GM13976 (cell line): ENCODE measurements at regions not wholly inside any gene's neighbourhood (a gene's known extent, or its start where the extent isn't known, plus 50 kb on each side); places are given as distances from the start of the nearest gene placed in this dataset.
"Not testable (repeated sequence)": the region's sequence is repeated elsewhere in the genome, so short reads cannot be mapped to it uniquely, and the experiment has no call there.

Experiments used
- DNase-seq: peaks from one replicate; pipeline ENCODE4 v3.0.0; 2012; ENCODE audit warnings: low spot score
- in situ Hi-C: fragments of 300-500 bp; cut with MboI; formaldehyde crosslinking; loops from one replicate; pipeline ENCODE4 v1.12.0; 2022; ENCODE audit warnings: low sequenced_read_pairs, mixed read lengths, inconsistent platforms; ENCODE audit not compliant: unreplicated experiment

DNA sequence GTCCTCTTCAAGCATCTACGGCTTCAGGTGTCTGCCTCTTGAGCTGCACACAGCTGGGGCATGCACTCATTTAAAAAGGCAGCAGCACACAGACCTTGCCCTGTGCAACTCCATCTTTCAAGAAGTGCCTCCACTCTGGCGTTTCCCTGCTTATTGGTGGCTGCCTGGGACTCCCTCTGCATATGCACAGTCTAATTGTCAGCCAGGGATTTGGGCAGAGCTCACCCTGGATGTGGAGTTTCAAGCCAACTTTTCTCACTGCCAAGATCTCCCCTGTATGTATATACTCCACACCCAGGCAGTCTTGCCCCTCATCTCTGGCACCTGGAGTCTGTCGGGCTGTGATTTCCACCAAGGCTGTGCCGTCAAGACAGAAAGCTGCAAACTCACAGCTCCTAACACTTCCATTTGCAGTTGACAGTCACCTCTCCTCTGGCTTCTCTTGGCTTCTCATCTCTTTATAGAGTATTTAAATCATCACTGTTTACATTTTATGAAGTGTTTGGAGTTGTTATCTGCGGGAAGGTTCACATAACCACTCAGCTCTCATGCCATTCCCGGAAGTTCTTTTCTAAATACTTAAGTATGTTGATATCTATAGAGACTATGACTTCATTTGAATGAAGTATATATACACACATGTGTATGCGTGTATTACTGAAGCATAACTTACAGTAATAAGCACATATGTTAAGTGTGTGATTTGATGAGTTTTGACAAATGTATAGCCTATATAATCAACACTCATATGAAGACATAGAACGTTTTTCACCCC lies 128.2 kb downstream of the NPIPB11 start:
- in situ Hi-C loops, DNase-seq: not testable (repeated sequence)

DNA sequence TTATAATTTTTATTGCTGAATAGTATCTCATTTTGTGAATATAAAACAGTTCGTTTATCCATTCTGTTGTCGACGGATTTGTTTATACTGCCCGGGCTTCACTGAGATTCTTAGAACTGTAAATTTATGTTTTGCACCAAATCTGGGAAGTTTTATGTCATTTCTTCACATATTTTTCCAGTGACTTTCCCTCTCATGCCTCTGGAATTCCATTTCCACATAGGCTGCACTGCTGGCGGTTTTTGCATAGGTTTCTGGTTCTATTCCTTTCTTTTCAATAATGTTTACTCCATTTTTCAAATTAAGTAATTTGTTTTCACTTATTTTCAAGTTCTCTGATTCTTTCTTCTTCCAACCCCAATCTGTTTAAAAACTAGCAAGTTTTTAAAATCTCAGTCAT lies 130.1 kb downstream of the NPIPB11 start:
- DNase-seq, in situ Hi-C loops: not testable (repeated sequence)

DNA sequence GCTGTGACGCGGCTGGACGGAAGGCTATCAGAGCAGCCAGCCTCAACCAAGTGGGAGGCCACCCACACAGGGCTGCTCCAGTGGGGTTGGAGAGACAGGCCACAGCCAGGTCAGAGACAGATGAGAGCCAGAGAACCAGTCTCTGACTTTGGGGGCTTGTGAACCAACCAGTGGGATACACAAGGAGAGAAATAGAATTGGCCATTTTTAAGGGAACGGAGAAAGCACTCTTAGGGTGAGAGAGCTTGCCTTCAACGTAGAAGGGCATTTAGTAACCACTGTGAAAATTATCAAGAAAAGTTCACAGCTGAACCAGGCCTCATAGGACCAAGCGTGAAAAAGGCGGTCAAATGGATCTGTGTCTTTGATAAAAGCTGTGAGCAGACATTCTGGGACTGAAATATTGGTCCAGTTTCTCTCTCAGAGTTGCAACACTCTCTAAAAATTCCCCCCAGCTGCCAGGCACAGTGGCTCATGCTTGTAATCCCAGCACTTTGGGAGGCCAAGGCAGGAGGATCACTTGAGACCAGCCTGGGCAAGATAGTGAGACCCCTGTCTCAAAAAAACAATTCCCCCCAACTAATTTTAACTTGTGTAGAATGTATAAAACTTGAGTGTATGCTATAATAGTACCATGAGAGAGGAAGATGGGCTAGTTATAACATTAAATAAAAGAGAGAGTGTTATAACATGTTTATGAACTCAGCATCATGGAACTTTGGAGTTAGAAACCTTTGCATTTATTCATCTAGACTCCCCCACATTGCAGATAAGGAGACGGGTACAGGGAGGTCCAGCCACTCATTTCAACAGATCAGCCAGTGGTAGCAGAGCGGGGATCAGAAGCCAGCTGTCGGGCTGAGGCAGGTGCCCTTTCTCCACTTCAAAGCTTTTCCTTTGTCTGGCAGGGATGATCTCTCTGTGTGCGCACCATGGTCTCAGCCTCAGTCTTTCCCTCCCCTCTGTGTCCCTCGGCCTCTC lies 132.2 kb downstream of the NPIPB11 start:
- in situ Hi-C loops, result not testable (repeated sequence)

DNA sequence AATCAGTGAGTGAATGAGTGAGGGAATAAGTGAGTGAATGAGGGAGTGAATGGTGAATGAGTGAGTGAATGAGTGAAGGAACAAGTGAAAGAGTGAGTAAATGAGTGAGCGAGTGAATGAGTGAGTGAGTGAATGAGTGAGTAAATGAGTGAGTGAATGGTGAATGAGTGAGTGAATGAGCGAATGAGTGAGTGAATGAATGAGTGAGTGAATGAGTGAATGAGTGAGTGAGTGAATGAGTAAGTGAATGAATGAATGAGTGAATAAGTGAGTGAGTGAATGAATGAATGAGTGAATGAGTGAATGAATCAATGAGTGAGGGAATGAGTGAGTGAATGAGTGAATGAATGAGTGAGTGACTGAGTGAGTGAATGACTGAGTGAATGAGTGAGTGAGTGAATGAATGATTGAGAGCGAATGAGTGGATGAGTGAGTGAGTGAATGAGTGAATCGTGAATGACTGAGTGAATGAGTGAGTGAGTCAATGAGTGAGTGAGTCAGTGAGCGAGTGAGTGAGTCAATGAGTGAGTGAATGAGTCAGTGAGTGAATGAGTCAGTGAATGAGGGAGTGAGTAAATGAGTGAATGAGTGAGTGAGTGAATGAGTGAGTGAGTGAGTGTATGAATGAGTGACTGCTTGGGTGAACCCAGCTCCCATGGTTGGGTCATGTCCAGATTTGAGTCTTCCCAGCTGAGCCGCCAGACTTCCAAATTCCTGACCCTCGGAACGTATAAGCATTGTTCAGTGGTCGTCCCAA lies 133.0 kb downstream of the NPIPB11 start:
- in situ Hi-C loops, DNase-seq: not testable (repeated sequence)

More for the DNA sequence above, 132.2 kb downstream of the NPIPB11 start:
- not testable (repeated sequence) for DNase-seq

DNA sequence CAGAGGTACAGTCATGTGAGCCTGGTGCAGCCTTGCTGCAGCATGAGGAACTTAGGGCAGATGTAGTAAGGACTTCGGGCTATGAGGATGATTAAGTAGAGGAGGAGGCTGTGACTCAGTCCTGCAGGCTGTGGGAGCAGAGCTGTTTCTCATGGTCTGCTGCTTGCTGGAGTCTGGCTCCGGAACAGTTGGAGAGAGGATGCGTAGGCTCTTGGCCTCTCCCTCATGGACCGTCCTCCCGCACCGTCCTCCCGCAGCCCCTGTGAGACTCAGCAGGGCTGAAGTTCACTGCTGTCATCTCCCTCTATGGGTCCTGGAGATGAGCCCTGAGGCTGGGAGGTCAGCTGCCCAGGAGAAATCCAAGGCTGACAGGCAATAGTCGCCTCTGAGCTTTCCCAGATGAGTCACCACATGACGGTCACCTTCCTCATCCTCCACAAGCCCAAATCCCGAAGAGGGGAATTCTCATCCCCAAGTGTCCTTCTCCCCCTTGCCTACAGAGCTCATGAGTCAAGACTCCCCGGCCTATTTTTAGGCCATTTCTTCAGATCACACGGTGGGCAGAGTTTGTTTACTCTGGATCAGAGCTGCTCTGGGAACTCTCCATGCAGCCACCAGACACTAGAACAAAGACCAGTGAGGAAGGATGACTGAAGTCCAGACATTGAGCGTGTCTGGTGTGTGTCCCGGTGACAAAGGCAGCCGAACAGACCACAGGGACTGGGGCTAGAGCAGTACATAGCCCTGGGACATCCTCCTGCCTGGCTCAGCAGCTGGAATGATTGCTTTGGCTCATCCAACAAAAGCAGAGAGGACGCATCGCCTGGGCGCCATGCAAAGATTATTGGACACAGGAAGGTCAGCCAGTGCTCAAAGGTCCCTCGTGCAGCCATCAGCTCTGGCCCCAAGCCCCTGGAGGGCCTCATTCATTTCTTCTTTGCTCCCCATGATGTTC lies 134.5 kb downstream of the NPIPB11 start:
- DNase-seq, in situ Hi-C loops: not testable (repeated sequence)

DNA sequence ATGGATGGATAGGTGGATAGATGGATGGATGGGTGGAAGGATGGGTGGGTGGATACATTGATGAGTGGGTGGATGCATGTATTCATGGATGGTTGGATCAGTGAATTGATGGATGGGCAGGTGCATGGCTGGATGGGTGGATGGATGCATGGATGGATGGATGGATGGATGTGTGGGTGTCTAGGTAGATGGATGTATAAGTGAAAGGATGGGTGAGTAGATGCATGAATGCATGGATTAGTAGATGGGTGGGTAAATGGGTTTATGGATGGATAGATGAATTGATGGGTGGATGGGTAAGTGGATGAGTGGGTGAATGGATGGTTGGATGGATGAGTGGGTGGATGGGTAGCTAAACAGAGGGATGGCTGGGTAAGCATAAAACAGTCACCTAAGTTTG lies 135.6 kb downstream of the NPIPB11 start:
- DNase-seq, in situ Hi-C loops: not testable (repeated sequence)

DNA sequence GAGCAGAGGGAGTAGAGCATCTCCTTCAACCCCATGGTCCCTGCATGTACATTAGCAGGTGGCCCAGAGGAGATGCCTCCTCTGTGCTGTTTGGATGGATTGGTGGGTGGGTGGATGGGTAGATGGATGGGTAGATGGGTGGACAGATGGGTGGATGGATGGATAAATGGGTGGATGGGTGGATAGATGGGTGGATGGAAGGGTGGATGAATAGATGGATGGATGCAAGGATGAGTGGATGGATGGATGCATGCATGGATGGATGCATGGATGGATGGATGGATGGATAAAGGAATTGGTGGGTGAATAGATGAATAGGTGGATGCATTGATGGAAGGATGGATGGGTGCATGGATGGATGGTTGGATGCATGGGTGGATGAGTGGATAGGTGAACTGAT lies 136.5 kb downstream of the NPIPB11 start:
- in situ Hi-C loops, DNase-seq: not testable (repeated sequence)

DNA sequence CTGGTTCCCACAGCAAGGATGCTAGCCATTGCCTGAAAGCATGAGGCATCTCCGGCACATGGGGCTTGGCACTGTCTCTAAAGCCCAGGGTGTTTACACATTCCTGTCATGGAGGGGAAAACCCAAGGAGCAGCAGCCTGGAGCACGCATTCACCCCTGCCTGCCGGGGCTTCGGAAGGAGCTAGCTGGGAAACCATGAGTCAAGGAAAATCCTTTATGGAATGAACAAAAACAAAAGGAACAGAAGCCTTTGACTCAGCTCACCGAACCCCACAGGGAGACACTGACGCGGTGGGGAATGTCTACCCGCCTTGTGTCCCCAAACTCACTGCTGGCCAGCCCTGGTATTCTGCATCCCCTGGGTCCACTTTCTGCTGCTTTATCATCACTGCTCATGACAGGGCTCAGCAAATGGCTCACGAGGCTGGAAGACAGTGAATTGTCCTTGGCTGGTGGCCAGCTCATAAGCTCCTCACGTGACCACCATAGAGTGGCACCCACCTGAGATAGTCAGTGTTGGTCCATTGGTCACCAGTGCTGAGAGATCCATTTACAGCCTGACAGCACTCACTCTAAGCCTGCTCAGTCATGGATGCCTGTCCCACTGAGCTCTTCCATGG lies 137.2 kb downstream of the NPIPB11 start:
- in situ Hi-C loops, DNase-seq: not testable (repeated sequence)

DNA sequence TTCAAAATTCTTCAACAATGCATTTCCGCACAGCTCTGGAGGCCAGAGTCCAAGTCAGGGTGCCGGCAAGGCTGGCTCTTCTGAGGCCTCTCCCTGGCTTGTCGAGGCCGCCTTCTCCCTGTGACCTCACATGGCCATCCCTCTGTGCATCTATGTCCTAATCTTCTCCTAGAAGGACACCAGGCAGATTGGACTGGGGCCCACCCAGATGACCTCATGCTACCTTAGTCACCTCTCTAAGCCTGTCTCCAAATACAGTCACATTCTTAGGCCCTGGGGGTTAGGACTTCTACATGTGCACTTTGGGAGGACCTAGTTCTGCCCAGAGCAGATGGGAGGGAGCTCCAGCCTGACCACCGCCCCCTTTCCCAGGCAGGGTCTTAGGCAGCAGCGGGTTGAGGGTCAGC lies 137.7 kb downstream of the NPIPB11 start:
- DNase-seq, in situ Hi-C loops: not testable (repeated sequence)

DNA sequence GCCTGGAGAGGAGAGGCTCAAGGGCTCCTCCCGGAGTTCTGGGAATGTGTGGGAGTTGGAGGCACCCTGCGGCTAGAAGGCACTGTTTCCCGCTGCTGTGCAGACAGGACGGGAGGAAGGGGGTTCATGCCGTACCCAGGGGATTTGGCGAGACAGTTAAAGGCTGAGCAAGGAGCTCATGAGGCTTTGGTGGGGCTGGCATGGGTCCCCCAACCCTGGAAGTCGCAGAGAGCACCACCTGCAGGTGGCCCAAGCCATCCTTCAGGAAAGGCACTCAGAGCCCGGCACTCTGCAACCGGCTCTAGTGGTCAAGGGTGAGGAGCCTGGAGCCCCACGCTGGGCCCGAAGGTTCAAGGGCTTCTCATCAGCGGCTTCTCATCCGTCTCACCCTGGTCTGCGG lies 138.2 kb downstream of the NPIPB11 start:
- in situ Hi-C loops, DNase-seq: not testable (repeated sequence)

DNA sequence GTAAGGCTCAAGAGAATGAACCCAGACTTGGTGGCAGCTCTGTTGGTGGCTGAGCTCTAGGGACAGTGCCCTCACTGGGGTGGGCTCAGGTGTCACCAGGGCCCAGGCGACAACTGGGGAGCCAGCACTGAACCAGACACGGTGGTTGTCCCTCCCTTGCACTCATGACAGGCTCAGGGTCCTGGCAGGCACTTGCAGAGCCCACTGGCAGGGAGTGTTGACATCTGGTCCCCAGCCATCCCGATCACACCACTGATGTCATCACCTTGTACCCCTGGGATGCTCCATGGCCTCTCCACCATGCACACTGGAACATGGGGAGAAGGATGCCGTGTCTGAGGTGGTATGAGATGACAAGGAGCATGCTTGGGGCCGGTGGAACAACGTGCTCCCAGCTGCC lies 138.6 kb downstream of the NPIPB11 start:
- in situ Hi-C loops, DNase-seq: not testable (repeated sequence)

DNA sequence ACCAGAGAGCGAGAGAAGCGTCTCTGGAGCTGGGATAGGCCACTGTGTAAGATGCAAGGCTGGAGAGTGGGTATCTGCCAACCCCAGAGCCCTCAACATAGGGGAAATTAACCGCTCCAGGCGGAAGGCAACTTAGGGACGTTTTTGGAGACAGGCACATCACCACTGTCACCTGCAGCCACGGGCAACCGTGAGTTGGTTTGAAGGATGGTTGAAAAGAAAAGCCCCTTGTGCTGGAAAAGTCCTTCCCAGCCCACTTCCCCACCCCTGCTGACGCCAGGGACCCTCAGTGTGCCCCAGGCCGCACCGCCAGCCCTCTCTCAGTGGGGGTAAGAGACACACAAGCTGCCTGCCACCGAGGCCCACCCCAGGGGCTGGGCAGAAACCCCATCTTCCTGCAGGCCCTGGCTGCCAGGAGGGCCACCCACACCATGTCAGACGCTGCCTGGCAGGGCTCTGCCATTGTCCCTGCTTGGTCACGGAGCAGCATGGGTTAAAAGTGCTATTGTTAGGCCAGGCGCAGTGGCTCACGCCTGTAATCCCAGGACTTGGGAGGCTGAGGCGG lies 139.4 kb downstream of the NPIPB11 start:
- DNase-seq, in situ Hi-C loops: not testable (repeated sequence)

DNA sequence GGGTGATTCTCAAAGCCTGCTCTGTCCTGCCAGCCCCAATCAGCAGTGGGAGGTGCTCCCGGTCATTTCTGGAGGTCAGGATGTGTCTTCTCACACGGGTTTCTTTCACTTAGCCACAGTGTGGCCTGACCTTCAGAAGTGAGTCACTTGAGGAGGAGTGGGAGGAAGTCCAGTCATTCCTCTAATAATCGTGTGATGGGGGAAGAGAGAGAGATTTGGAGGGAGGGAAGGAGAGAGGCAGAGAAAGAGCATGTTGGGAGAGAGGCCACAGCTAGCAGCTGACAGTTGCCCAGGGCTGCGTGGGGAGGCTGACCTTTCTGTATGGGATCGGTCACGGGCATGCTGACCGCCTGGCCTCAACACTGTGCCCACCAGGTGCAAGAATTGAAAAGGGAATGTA lies 139.9 kb downstream of the NPIPB11 start:
- peak; percentile 39 for DNase-seq
- in situ Hi-C loops, result not testable (repeated sequence)

DNA sequence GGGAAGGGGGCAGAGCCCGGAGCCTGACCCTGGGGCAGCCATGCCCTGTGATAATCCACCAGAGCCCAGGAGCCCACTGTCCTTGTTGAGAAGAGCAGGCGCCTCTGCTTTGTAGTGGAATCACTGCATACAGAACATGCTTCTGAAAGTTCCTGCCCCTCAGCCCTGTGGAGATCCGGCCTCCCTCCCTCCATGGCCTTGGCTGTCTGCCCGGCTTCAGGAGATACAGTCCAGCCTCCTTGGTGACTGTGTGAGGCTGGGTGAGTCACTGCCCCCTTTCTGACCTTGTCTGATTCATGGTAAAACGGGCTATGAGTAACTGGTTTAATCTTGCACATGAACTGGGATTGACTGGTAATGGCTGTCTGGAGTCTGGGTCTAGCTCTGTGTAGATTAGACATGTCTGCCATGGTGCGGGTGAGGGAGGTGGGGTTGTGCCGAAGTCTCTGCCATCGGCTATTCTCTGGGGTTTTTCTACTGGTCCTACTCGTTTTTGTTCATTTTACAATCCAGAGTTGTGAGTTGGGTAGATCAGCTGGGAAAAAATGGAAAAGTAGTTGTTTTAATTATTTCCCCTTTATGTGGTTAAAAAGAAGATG lies 141.2 kb downstream of the NPIPB11 start:
- in situ Hi-C loops, DNase-seq: not testable (repeated sequence)

DNA sequence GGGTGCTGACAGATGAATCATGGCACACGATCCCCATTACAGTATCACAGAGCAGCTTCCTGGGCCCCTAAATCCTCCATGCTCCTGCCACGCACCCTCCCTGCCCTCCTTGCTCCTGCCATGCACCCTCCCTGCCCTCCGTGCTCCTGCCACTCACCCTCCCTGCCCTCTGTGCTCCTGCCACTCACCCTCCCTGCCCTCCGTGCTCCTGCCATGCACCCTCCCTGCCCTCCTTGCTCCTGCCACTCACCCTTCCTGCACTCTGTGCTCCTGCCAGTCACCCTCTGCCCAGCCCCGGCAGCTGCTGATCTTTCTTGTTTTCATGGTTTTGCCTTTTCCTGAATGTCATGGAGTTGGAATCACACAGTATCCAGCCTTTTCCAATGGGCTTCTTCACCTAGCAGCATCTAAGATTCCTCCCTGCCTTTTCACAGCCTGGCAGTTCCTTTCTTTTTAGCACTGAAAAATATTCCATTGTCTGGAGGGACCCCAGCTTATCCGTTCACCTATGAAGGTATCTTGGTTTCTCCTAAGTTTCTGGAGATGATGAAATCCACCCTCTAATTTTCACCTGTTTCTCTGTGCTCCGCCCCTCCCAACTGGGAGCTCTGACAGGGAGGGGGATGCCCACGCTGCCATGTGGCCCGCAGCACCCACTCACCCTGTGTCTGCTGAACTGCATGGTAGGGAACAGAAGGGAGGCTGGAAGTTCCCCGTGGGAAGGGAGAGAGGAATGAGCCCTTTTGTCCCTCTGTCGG lies 142.3 kb downstream of the NPIPB11 start:
- in situ Hi-C loops, DNase-seq: not testable (repeated sequence)

DNA sequence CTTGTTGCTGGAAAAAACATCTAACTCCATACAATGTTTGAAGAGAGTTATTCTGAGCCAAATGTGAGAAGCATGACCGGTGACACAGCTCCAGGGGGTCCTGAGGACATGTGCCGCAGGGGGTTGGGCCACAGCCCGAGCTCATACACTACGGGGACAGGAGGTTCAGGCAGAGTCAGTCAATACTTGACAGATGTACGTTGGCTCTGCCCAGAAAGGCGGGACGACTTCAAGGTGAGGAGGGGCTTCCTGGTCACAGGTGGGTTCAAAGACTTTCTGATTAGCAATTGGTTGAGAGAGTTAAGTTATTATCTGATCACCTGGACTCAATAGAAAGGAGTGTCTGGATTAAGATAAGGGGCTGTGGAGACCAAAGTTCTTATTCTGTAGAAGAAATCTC lies 143.8 kb downstream of the NPIPB11 start:
- in situ Hi-C loops, result not testable (repeated sequence)

More for the DNA sequence above, 143.8 kb downstream of the NPIPB11 start:
- DNase-seq, result not testable (repeated sequence)
